ENCODE measurements at regions not wholly inside any gene's neighbourhood (a gene's known extent, or its start where the extent isn't known, plus 50 kb on each side); places are given as distances from the start of the nearest gene placed in this dataset.

GRCh38 chr16:87060034-87060986, 256.9 kb downstream of the C16orf95 start (continued):
- TF ChIP-seq PRDM15 (CRISPR knock-in tag; IDR thresholded peaks at IDR 0.05) (no peak), ATF6 (CRISPR knock-in tag; IDR thresholded peaks at IDR 0.05) (no peak), ZSCAN18 (CRISPR knock-in tag; IDR thresholded peaks at IDR 0.05) (no peak)

GRCh38 chr16:87061243-87061920, 255.8 kb downstream of the C16orf95 start:
- ChIA-PET CTCF (interaction anchor here (0.6 to 2.6 kb wide), 5 partner anchors 16 to 495 kb away, joined by 3 to 22 read pairs (median 4); partner anchors contain the start of gene FOXC2), POLR2A (no interaction called here)
- no peak for DNase-seq (ENCODE audit: low spot score)
- H3K9me3 Mint-ChIP-seq: no peaks in the 10 kb centered on the region
- H3K27me3 Mint-ChIP-seq (ENCODE audit: low read depth): no peaks in the 10 kb centered on the region
- no peaks in the 10 kb centered on the region for H3K36me3 Mint-ChIP-seq
- peaks cover 28% of the 10 kb centered on the region for H3K4me1 Mint-ChIP-seq
- H3K4me3 Mint-ChIP-seq: no peak overlapping the region
- H3K27ac Mint-ChIP-seq: no peak overlapping the region
- ATAC-seq: no peak
- TF ChIP-seq FOXP1 (CRISPR knock-in tag; IDR thresholded peaks at IDR 0.05; ENCODE audit: borderline replicate concordance) (no peak), CREM (CRISPR knock-in tag; IDR thresholded peaks at IDR 0.05) (no peak), ZNF423 (CRISPR knock-in tag; IDR thresholded peaks at IDR 0.05) (no peak), IRF2 (CRISPR knock-in tag; IDR thresholded peaks at IDR 0.05; ENCODE audit: borderline replicate concordance, low read depth) (no peak), HMGXB4 (CRISPR knock-in tag; IDR thresholded peaks at IDR 0.05) (no peak), ATF6 (CRISPR knock-in tag; IDR thresholded peaks at IDR 0.05) (no peak), SMAD3 (CRISPR knock-in tag; IDR thresholded peaks at IDR 0.05; ENCODE audit: borderline replicate concordance) (no peak), NR3C1 (CRISPR knock-in tag; conservative IDR thresholded peaks at IDR 0.05; ENCODE audit: low read depth) (no peak), FOXK1 (CRISPR knock-in tag; IDR thresholded peaks at IDR 0.05) (no peak), HMGA2 (CRISPR knock-in tag; IDR thresholded peaks at IDR 0.05) (no peak), MLX (CRISPR knock-in tag; IDR thresholded peaks at IDR 0.05) (no peak), ZSCAN18 (CRISPR knock-in tag; IDR thresholded peaks at IDR 0.05) (no peak), ZNF281 (CRISPR knock-in tag; IDR thresholded peaks at IDR 0.05) (no peak), CREB1 (CRISPR knock-in tag; IDR thresholded peaks at IDR 0.05) (no peak), ZNF138 (CRISPR knock-in tag; conservative IDR thresholded peaks at IDR 0.05) (no peak)
